Neutrophil (primary cell): ENCODE measurements at regions not wholly inside any gene's neighbourhood (a gene's known extent, or its start where the extent isn't known, plus 50 kb on each side); places are given as distances from the start of the nearest gene placed in this dataset.

Experiments
- H3K27ac ChIP-seq: fragments of 200-600 bp; sonication (generic); 2 replicates; pipeline ENCODE4 v1.5.1; 2016; ENCODE audit warnings: mild to moderate bottlenecking, moderate library complexity
- H3K27me3 ChIP-seq: fragments of 200-600 bp; sonication (generic); 2 replicates; pipeline ENCODE4 v1.6.0; 2016; ENCODE audit warnings: mild to moderate bottlenecking
- H3K36me3 ChIP-seq: fragments of 200-600 bp; sonication (generic); 2 replicates; pipeline ENCODE4 v1.5.1; 2017
- H3K4me1 ChIP-seq, 2 experiments: fragments of 200-600 bp in 1 of 2; sonication (generic) in 1 of 2; 1 replicate in 1 of 2; 2 replicates in 1 of 2; pipeline versions ENCODE4 v1.5.1 to v1.6.1; 2013 to 2016; ENCODE audit warnings: low read depth in 1 of 2, low read length in 1 of 2, mild to moderate bottlenecking in 1 of 2, moderate library complexity in 1 of 2; ENCODE audit not compliant: control insufficient read depth in 1 of 2, insufficient read depth in 1 of 2
- H3K4me3 ChIP-seq, 2 experiments: fragments of 200-600 bp in 1 of 2; sonication (generic) in 1 of 2; 1 replicate in 1 of 2; 2 replicates in 1 of 2; pipeline ENCODE4 v1.5.1; 2013 to 2016; ENCODE audit warnings: low read depth in 1 of 2, low read length in 1 of 2, mild to moderate bottlenecking in 1 of 2, moderate library complexity in 1 of 2
- H3K9me3 ChIP-seq: fragments of 200-600 bp; sonication (generic); 2 replicates; pipeline ENCODE4 v1.5.1; 2016
- CTCF ChIP-seq: fragments of 200-600 bp; sonication (generic); IDR thresholded peaks from 2 replicates; pipeline ENCODE4 v1.5.1; 2016; ENCODE audit warnings: antibody characterized with exemption

- H3K9me3 ChIP-seq = no peaks in the 10 kb centered on the region
- no peak overlapping the region for H3K27ac ChIP-seq
- peaks cover 15 to 19% of the 10 kb centered on the region in 2 experiments for H3K4me1 ChIP-seq
- H3K36me3 ChIP-seq = no peaks in the 10 kb centered on the region
- peaks cover 63% of the 10 kb centered on the region for H3K27me3 ChIP-seq
- no peak overlapping the region for H3K4me3 ChIP-seq
- TF ChIP-seq CTCF = no peak
Observed at GRCh38 chr12:125221602-125222001, 156.4 kb downstream of the AACS start.

DNA sequence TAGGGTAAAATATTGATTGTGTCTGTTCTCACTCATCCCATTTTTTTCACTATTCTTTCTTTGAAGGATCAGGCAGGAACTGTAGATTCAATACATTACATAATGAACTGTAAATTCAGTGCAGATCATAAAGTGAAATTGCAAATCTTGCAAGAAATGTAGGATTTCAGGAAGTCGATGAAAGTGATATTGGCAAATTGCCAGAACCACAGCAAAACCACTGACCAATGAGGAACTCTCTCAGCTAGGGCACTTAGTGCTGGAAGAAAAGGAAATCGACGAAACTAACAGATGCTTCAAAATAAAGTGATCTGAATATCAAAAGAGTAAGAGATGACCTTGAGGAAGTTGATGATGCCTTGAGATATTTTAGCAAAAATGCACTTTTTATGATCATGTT, 157.6 kb downstream of the AACS start:
- H3K27me3 ChIP-seq = peaks cover 53% of the 10 kb centered on the region
- no peaks in the 10 kb centered on the region for H3K9me3 ChIP-seq
- no peak overlapping the region for H3K27ac ChIP-seq
- peaks cover 15 to 19% of the 10 kb centered on the region in 2 experiments for H3K4me1 ChIP-seq
- no peak for TF ChIP-seq CTCF
- H3K36me3 ChIP-seq = no peaks in the 10 kb centered on the region
- no peak overlapping the region for H3K4me3 ChIP-seq

DNA sequence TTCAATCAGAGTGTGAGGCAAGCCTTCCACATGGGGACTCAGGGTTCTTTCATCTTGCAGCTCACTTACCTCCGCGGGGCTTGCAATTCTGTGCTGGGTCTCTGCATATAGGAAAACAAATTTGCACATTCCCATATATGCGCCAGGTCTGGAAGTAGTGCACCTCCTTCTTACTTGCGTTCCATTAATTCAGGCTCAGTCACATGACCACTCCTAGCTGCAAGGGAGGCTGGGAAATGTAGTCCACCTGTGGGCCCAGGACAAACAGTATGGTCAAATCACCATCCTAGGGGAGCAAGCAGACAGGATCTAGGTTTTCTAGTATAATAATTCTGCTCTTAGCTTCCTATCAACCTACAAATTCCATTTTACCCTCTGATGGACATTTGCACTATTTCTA, 160.4 kb downstream of the AACS start:
- peaks cover 5 to 6% of the 10 kb centered on the region in 2 experiments for H3K4me1 ChIP-seq
- no peak for TF ChIP-seq CTCF
- H3K4me3 ChIP-seq = no peak overlapping the region
- no peaks in the 10 kb centered on the region for H3K9me3 ChIP-seq
- no peak overlapping the region for H3K27ac ChIP-seq
- no peaks in the 10 kb centered on the region for H3K36me3 ChIP-seq
- peaks cover 31% of the 10 kb centered on the region for H3K27me3 ChIP-seq

- H3K4me3 ChIP-seq = no peak overlapping the region
- H3K4me1 ChIP-seq = no peaks in the 10 kb centered on the region
- no peak for TF ChIP-seq CTCF
- H3K9me3 ChIP-seq = no peaks in the 10 kb centered on the region
- no peak overlapping the region for H3K27ac ChIP-seq
- H3K36me3 ChIP-seq = no peaks in the 10 kb centered on the region
- peaks cover 17% of the 10 kb centered on the region for H3K27me3 ChIP-seq
Observed at GRCh38 chr12:125228519-125229260, 163.5 kb downstream of the AACS start.

- no peak for TF ChIP-seq CTCF
- Histone ChIP-seq H3K4me3 (no peak overlapping the region), H3K27ac (no peak overlapping the region), H3K4me1 (no peaks in the 10 kb centered on the region), H3K9me3 (no peaks in the 10 kb centered on the region), H3K36me3 (no peaks in the 10 kb centered on the region), H3K27me3 (peaks cover 8% of the 10 kb centered on the region)
Observed at GRCh38 chr12:125229878-125230530, 164.8 kb downstream of the AACS start.
